OCI-LY1 (cell line): ENCODE measurements at regions not wholly inside any gene's neighbourhood (a gene's known extent, or its start where the extent isn't known, plus 50 kb on each side); places are given as distances from the start of the nearest gene placed in this dataset.

Source experiments
- H2AFZ ChIP-seq: fragments of 200-600 bp; sonication (generic), shearing (Covaris generic); 2 replicates; pipeline ENCODE4 v1.6.0; 2014; ENCODE audit warnings: antibody characterized with exemption, mild to moderate bottlenecking, low read length
- H3F3A ChIP-seq: fragments of 200-600 bp; sonication (generic), shearing (Covaris generic); 2 replicates; pipeline ENCODE4 v1.6.0; 2014; ENCODE audit warnings: mild to moderate bottlenecking, antibody characterized with exemption, low read length, moderate library complexity; ENCODE audit not compliant: insufficient read depth
- H3K27ac ChIP-seq: fragments of 200-600 bp; sonication (generic); 2 replicates; pipeline ENCODE4 v1.5.1; 2014; ENCODE audit warnings: low read length, mixed run types, mild to moderate bottlenecking, low read depth; ENCODE audit not compliant: poor library complexity, severe bottlenecking
- H3K27me3 ChIP-seq: fragments of 200-600 bp; sonication (generic); 2 replicates; pipeline ENCODE4 v1.6.0; 2014; ENCODE audit warnings: antibody characterized with exemption, mild to moderate bottlenecking, low read length, moderate library complexity; ENCODE audit not compliant: insufficient read depth
- H3K36me3 ChIP-seq: fragments of 200-600 bp; sonication (generic); 2 replicates; pipeline ENCODE4 v1.6.1; 2014; ENCODE audit warnings: mild to moderate bottlenecking, antibody characterized with exemption, low read length, moderate library complexity, mixed read lengths; ENCODE audit not compliant: insufficient read depth
- H3K4me1 ChIP-seq: fragments of 200-600 bp; sonication (generic); 2 replicates; pipeline ENCODE4 v1.5.1; 2014; ENCODE audit warnings: mild to moderate bottlenecking, low read length, moderate library complexity; ENCODE audit not compliant: insufficient read depth, severe bottlenecking
- H3K4me2 ChIP-seq: fragments of 200-600 bp; sonication (generic), shearing (Covaris generic); 2 replicates; pipeline ENCODE4 v1.6.1; 2014; ENCODE audit warnings: low read length
- H3K4me3 ChIP-seq: fragments of 200-600 bp; sonication (generic); 2 replicates; pipeline ENCODE4 v1.5.1; 2014; ENCODE audit warnings: low read length, low read depth, mild to moderate bottlenecking, mixed read lengths; ENCODE audit not compliant: poor library complexity, severe bottlenecking
- H3K79me2 ChIP-seq: fragments of 200-600 bp; shearing (Covaris generic); 2 replicates; pipeline ENCODE4 v1.6.1; 2016; ENCODE audit warnings: mixed run types, low read length, mixed read lengths; ENCODE audit not compliant: insufficient read depth
- H3K9ac ChIP-seq: fragments of 200-600 bp; sonication (generic), shearing (Covaris generic); 2 replicates; pipeline ENCODE4 v1.6.1; 2014; ENCODE audit warnings: mild to moderate bottlenecking, low read length, mixed read lengths
- H3K9me2 ChIP-seq: fragments of 200-600 bp; sonication (generic), shearing (Covaris generic); 2 replicates; pipeline ENCODE4 v1.6.1; 2014; ENCODE audit warnings: low read depth, mild to moderate bottlenecking, low read length, mixed read lengths
- H3K9me3 ChIP-seq: fragments of 200-600 bp; shearing (Covaris generic); 2 replicates; pipeline ENCODE4 v1.6.1; 2014; ENCODE audit warnings: low read length, mixed read lengths
- H4K20me1 ChIP-seq: fragments of 200-600 bp; sonication (generic), shearing (Covaris generic); 2 replicates; pipeline ENCODE4 v1.6.0; 2016; ENCODE audit warnings: mild to moderate bottlenecking, low read length; ENCODE audit not compliant: insufficient read depth
- EZH2 ChIP-seq: fragments of 200-600 bp; sonication (generic), shearing (Covaris generic); IDR thresholded peaks from 2 replicates; pipeline ENCODE4 v1.8.0; 2017; ENCODE audit warnings: borderline replicate concordance, mixed run types, mild to moderate bottlenecking, antibody characterized with exemption, low read length, moderate library complexity, mixed read lengths
- TF ChIP-seq, protein P1 (sequence below): fragments of 200-600 bp; sonication (generic), shearing (Covaris generic); IDR thresholded peaks from 2 replicates; pipeline ENCODE4 v1.5.1; 2017; ENCODE audit warnings: mild to moderate bottlenecking, antibody characterized with exemption, low read length, moderate library complexity, mixed read lengths

DNA sequence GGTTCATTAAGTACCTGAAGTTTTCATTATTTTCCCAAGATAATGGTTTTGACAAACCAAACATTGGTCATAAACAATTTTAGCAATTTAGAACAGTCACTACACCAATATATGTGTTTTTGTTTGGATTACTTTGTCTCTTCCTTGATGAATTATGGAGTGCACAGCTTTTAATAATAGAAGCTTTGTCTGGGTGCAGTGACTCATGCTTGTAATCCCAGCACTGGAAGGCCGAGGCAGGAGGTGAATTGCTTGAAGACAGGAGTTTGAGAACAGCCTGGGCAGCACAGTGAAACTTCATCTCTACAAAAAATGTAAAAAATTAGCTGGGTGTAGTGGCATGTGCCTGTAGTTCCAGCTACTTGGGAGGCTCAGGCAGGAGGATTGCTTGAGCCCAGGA lies 89.4 kb upstream of the ANKEF1 start:
- Histone ChIP-seq H3K9ac (no peak overlapping the region), H3K4me1 (no peaks in the 10 kb centered on the region), H3K27ac (no peak overlapping the region), H3K27me3 (no peaks in the 10 kb centered on the region), H3K4me3 (no peak overlapping the region), H3F3A (no peaks in the 10 kb centered on the region), H3K36me3 (no peaks in the 10 kb centered on the region), H3K4me2 (no peak overlapping the region), H3K79me2 (no peaks in the 10 kb centered on the region), H2AFZ (no peak overlapping the region), H3K9me3 (no peaks in the 10 kb centered on the region), H3K9me2 (no peaks in the 10 kb centered on the region), H4K20me1 (no peaks in the 10 kb centered on the region)
- TF ChIP-seq, protein P1, sequence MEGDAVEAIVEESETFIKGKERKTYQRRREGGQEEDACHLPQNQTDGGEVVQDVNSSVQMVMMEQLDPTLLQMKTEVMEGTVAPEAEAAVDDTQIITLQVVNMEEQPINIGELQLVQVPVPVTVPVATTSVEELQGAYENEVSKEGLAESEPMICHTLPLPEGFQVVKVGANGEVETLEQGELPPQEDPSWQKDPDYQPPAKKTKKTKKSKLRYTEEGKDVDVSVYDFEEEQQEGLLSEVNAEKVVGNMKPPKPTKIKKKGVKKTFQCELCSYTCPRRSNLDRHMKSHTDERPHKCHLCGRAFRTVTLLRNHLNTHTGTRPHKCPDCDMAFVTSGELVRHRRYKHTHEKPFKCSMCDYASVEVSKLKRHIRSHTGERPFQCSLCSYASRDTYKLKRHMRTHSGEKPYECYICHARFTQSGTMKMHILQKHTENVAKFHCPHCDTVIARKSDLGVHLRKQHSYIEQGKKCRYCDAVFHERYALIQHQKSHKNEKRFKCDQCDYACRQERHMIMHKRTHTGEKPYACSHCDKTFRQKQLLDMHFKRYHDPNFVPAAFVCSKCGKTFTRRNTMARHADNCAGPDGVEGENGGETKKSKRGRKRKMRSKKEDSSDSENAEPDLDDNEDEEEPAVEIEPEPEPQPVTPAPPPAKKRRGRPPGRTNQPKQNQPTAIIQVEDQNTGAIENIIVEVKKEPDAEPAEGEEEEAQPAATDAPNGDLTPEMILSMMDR, result no peak

- Histone ChIP-seq H2AFZ (no peak overlapping the region), H3K4me3 (no peak overlapping the region), H3K36me3 (no peaks in the 10 kb centered on the region), H3K27me3 (no peaks in the 10 kb centered on the region), H3K4me2 (no peak overlapping the region), H3K9me3 (no peaks in the 10 kb centered on the region), H3K9me2 (no peaks in the 10 kb centered on the region), H3K27ac (no peak overlapping the region), H3K4me1 (no peaks in the 10 kb centered on the region), H3K9ac (no peak overlapping the region), H4K20me1 (no peaks in the 10 kb centered on the region), H3F3A (no peaks in the 10 kb centered on the region), H3K79me2 (no peaks in the 10 kb centered on the region)
- no peak for TF ChIP-seq EZH2
- TF ChIP-seq, protein P1, result no peak
Measured at GRCh38 chr20:9942736-9943135, 92.1 kb upstream of the ANKEF1 start.

DNA sequence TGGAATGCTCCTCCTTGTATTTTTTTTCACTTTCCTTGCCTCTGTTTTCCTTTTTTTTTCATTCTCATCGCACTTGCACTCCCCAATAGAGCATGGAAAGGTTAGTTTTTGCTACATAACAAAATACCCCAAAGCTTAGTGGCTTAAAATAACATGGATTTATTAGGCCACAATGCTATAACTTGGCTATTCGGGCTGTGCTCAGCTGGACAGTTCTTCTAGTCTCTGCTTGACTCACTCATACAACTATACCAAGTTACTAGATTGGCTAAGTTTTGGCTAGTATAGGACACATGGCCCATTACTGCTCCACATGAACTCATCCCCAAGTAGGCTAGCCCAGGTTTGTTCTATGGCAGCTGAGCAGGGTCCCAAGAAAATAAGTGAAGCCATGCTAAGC lies 94.5 kb upstream of the ANKEF1 start:
- no peaks in the 10 kb centered on the region for H3K79me2 ChIP-seq
- no peak overlapping the region for H3K4me3 ChIP-seq
- no peaks in the 10 kb centered on the region for H3F3A ChIP-seq
- H2AFZ ChIP-seq, result no peak overlapping the region
- no peak overlapping the region for H3K9ac ChIP-seq
- TF ChIP-seq, protein P1, result no peak
- TF ChIP-seq EZH2, result no peak
- no peaks in the 10 kb centered on the region for H3K9me3 ChIP-seq
- no peaks in the 10 kb centered on the region for H4K20me1 ChIP-seq
- H3K9me2 ChIP-seq, result no peaks in the 10 kb centered on the region
- H3K36me3 ChIP-seq, result no peaks in the 10 kb centered on the region
- H3K27me3 ChIP-seq, result no peaks in the 10 kb centered on the region
- H3K4me2 ChIP-seq, result no peak overlapping the region
- H3K4me1 ChIP-seq, result no peaks in the 10 kb centered on the region
- no peak overlapping the region for H3K27ac ChIP-seq
